Endothelial cell of umbilical vein (primary cell): ENCODE measurements at regions not wholly inside any gene's neighbourhood (a gene's known extent, or its start where the extent isn't known, plus 50 kb on each side); places are given as distances from the start of the nearest gene placed in this dataset.

Source experiments
- CTCF ChIP-seq, 2 donors: IDR thresholded peaks; 1 replicate in 1 of 2; 2 replicates in 1 of 2; pipeline ENCODE4 v1.5.1; 2011; ENCODE audit warnings: low read length in 2 of 2, mild to moderate bottlenecking in 2 of 2, moderate library complexity in 2 of 2, control low read depth in 1 of 2, inconsistent platforms in 1 of 2, low read depth in 1 of 2; ENCODE audit not compliant: insufficient read depth in 1 of 2; ENCODE audit errors: extremely low read depth in 1 of 2
- EZH2 ChIP-seq: IDR thresholded peaks from 2 replicates; pipeline ENCODE4 v1.6.1; 2012; ENCODE audit warnings: borderline replicate concordance, low read depth, mild to moderate bottlenecking, moderate library complexity, low read length, inconsistent platforms; ENCODE audit not compliant: severe bottlenecking
- MYC ChIP-seq: IDR thresholded peaks from one replicate; pipeline ENCODE4 v1.6.1; 2011; ENCODE audit warnings: mild to moderate bottlenecking, low read depth, low read length
- POLR2A ChIP-seq: IDR thresholded peaks from 2 replicates; pipeline ENCODE4 v1.6.1; 2012; ENCODE audit warnings: low read depth, mild to moderate bottlenecking, control low read depth, low read length
- POLR2AphosphoS5 ChIP-seq: IDR thresholded peaks from 2 replicates; pipeline ENCODE4 v1.6.1; 2012; ENCODE audit warnings: low read depth, mild to moderate bottlenecking, control low read depth, low read length, moderate library complexity; ENCODE audit not compliant: insufficient read depth

GRCh38 chrX:916230-916599, 285.6 kb downstream of the SHOX start:
- no peak for TF ChIP-seq POLR2AphosphoS5
- no peak for TF ChIP-seq EZH2
- no peak for TF ChIP-seq CTCF (IDR thresholded peaks at IDR 0.05; ENCODE audit: extremely low read depth in 1 of 2, insufficient read depth in 1 of 2, low read depth in 1 of 2, low read length in 2 of 2)
- TF ChIP-seq POLR2A: no peak
- no peak for TF ChIP-seq MYC
